Esophagus squamous epithelium (tissue), 4 donors: ENCODE measurements at regions not wholly inside any gene's neighbourhood (a gene's known extent, or its start where the extent isn't known, plus 50 kb on each side); places are given as distances from the start of the nearest gene placed in this dataset.

ENCODE experiments used
- POLR2A ChIP-seq, 4 donors: fragments of 450-650 bp; IDR thresholded peaks; one replicate each; pipeline ENCODE4 v1.6.1; 2017; ENCODE audit warnings: antibody characterized with exemption in 4 of 4, mild to moderate bottlenecking in 4 of 4, moderate library complexity in 3 of 4
- TF ChIP-seq, protein P1 (sequence below), 6 experiments: fragments of 450-650 bp in 4 of 6; fragments of 200-600 bp in 2 of 6; sonication (generic) in 2 of 6; IDR thresholded peaks; one replicate each; pipeline ENCODE4 v1.5.1; 2016 to 2019; ENCODE audit warnings: antibody characterized with exemption in 6 of 6, mild to moderate bottlenecking in 4 of 6, moderate library complexity in 4 of 6

DNA sequence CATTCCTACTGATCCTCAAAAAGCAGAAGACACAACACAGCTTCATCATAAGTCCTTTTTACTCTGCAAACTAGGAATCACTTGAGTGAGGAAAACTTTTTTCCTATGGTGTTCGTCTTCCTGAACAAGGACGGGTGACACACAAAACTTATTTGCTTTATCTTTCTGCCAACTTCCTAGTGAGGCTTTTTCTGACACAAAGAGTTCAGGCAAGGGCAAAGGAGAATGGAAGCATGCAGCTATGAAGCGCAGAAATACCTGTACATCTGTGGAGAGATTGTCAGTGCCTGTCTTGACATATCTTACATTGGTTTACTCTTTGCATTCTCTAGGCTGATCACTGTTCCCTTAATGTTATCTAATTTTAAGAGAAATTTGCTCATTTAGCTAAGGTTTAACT lies 548.0 kb upstream of the IGFBP7 start:
- TF ChIP-seq, protein P1, sequence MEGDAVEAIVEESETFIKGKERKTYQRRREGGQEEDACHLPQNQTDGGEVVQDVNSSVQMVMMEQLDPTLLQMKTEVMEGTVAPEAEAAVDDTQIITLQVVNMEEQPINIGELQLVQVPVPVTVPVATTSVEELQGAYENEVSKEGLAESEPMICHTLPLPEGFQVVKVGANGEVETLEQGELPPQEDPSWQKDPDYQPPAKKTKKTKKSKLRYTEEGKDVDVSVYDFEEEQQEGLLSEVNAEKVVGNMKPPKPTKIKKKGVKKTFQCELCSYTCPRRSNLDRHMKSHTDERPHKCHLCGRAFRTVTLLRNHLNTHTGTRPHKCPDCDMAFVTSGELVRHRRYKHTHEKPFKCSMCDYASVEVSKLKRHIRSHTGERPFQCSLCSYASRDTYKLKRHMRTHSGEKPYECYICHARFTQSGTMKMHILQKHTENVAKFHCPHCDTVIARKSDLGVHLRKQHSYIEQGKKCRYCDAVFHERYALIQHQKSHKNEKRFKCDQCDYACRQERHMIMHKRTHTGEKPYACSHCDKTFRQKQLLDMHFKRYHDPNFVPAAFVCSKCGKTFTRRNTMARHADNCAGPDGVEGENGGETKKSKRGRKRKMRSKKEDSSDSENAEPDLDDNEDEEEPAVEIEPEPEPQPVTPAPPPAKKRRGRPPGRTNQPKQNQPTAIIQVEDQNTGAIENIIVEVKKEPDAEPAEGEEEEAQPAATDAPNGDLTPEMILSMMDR (IDR thresholded peaks at IDR 0.05), result no peak
- no peak for TF ChIP-seq POLR2A (IDR thresholded peaks at IDR 0.05)
